GM11168 (cell line): ENCODE measurements at regions not wholly inside any gene's neighbourhood (a gene's known extent, or its start where the extent isn't known, plus 50 kb on each side); places are given as distances from the start of the nearest gene placed in this dataset.
"Not testable (repeated sequence)": the region's sequence is repeated elsewhere in the genome, so short reads cannot be mapped to it uniquely, and the experiment has no call there.

Source experiments
- in situ Hi-C: fragments of 300-500 bp; cut with MboI; formaldehyde crosslinking; loops from one replicate; pipeline ENCODE4 v1.12.0; 2022; ENCODE audit warnings: low sequenced_read_pairs; ENCODE audit not compliant: unreplicated experiment

DNA sequence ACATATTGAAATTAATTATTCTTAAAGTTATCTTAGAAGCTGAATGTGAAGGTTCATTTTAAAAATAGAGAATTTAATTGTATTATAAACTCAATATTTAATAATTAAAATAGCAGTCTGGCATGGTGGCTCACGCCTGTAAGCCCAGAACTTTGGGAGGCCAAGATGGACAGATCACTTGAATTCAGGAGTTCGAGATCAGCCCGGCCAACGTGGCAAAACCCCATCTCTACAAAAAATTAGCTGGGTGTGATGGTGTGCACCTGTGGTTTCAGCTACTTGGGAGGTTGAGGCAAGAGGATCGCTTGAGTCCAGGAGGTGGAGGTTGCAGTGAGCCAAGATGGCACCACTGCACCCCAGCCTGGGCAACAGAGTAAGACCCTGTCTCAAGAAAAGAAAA is 659.9 kb upstream of the AGA start:
- in situ Hi-C loops = no loop called here

DNA sequence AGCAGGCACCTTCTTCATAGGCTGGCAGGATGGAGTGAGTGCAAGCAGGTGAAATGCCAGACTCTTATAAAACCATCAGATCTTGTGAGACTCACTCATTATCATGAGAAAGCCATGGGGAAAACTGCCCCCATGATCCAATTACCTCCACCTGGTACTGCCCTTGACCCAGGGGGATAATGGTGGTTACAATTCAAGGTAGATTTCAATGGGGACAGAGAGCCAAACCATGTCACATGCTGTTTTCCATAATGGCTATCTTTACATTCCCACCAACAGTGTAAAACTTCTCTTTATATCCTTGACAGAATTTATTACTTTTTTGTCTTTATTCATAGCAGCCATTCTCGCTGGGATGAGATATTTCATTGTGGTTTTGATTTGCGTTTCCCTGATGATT is 663.0 kb upstream of the AGA start:
- in situ Hi-C loops = no loop called here

DNA sequence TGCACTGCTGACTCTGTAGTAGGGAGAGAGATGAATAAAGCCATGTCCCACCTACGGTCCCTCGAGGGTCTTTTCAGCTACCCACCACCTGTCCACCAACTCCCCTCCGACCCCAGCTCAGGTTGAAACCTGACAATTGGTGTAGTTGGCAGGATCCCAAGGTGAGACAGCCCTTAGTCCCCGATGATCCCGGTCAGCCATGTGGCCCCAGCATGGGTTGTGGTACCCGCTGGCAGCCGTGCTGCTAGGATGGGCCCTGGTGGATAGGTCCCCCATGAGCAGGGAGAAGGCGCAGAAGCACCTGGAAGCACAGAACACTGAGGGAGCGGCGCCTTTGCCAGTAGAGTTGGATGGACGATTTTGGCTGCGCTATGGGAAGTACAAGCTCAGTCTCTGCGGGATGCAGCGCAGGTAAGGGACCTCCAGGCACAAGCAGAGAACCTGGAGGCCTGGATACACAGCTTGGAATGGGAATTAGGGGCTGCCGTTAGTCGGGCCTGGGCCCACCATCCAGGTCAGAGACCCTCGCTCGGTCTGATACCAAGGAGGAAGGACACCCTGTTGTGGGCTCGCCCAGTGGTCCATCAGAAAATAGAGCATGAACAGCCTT is 694.6 kb upstream of the AGA start:
- in situ Hi-C loops = no loop called here

DNA sequence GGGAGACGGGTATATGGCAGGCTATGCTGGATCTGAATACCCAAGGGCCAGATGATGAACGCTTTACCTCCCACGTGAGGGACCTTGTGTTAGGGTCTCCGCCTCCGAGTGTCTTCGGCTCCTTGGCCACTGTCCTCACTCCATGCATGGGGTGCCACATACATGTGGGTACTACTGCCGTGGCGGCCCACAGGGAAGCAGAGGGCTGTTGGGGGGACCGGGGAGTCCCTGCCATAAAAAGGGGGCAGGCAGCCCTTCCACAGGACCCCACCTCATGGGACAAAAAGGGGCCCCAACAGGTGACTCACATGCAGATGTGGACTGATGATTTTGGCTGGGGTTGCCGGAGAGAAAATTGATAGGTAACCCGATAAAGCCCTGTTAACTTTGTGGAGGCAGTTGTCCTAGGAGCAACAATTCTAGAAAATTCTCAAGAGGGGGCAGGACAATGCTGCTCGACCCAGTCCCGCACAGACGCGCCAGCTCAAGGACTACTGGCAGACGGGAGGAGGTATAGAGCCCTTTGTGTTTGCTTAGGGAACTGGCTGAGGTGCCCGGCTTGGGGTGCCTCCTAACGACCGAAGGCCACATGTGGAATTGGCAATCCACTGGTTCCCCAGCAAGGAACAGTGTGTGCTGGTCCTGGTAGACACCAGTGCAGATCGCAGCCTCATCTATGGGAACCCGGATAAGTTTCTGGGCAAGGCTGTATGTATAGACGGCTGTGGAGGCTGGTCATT is 695.7 kb upstream of the AGA start:
- in situ Hi-C loops = no loop called here

DNA sequence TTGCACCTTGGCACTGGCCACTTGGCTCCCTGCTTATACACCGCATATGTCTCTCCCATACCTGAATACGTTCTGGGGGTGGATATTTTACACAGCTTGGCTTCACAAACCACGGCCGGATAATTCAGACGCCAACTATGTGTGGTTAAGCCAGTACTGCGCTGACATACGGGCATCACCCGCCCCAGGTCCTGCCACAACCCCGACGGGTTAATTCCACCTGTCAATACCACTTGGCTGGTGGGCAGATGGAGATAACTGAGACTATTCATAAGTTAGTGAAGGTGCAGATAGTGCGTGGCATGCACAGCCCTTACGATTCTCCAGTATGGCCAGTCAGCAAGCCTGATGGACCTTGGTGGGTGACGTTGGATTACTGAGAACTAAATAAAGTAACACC is 696.3 kb upstream of the AGA start:
- in situ Hi-C loops = no loop called here

DNA sequence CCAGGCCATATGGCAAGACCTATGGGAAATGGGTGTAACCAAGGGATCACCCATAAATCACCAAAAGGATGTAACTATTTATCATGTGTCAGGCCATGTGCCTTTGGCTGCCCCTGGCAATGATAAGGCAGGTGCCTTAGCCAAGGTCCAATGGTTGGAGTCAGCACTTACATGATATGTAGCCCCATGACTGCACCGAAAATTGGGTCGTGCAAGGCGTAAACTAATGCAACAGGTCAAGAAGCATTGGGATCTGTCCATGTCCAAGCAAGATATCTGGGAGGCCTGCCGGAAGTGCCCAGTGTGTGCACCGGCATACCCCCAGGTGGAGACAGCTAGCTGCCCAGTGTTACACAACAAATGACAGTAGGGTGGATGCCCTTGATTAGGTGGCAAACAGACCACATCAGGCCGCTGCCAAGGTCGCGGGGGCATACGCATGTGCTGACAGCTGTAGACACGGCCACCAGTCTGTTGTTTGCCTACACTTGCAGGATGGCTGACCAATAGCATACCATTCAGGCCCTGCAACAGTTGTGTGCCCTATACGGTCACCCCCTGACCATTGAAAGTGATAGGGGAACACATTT is 698.2 kb upstream of the AGA start:
- in situ Hi-C loops = no loop called here

DNA sequence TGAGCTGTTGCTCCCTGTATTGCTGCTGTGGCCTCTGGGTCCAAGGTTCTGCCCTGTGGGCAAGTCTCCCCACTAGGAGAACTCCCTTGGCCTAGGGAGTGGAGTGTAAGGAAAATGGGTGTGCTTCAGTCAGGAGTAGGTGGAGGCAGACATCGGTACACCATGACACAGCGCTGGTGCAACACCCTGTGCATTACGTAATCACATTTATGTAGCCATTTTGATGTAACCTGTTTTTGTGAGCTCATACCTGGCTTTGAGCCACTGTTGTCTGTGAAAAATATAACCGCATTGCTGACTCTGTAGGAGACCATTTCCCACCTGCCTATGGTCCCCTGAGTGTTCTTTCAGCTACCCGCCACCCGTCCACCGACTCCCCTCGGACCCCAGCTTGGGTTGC is 700.5 kb upstream of the AGA start:
- in situ Hi-C loops = no loop called here

DNA sequence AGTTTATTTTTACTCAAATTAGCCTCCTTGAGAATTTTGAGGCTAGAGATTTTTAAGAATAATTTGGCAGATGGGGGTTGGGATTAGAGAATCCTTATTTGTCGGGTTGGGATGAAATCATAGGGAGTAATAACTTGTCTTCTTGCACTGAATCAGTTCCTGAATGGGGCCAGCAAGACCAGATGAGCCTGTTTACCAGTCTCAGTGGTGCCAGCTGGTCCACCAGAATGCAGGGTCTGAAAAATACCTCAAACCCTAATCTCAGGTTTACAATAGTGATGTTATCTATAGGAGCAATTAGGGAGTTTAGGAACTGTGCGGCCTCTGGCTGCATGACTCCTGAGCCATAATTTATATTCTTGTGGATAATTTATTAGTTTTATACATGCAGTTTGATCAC is 705.9 kb upstream of the AGA start:
- in situ Hi-C loops = no loop called here

DNA sequence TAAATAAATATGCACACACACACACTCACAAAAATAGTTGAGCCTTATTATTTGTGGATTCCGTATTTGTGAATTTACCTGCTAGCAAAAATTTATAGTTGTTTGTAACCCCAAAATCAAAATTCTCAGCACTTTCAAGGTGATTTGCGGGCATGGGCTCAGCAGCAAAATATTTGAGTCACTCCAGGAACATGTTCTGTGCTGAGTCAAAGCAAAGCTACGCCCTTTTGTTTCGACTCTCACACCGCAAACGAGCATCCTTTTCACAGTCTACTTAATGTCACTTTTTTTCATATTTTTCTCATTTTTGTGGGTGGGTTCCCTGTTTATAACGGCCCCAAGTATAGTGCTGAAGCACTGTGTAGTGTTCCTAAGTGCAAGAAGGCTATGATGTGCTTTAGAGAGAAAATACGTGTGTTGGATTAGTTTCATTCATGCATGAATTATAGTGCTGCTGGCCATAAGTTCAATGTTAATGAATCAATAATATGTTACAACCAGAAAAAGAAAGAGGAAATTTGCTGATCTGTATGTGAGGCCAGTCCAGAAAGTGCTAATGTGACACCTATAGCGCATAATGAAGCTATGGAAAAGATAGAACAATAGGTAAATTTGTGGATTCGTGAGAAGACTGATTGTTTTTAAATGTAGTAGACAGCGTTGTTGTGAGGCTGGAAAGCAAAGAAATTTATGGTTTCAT is 723.2 kb upstream of the AGA start:
- in situ Hi-C loops = no loop called here

DNA sequence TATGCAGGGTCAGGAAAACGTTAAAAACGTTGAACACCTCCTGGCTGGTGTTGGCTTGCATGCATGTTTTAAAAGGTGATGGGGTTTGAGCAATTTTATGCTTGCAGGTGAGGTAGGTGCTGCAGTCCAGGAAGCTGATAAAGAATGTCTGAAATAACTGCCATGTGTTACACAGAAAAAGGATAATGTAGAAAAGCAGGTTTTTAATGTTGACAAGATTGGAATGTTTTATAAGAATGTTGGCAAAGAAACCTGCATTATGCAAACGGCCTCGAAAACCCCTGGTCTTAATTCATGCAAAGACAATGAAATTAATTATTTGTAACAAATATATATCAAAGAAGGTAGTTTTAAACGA is 723.7 kb upstream of the AGA start:
- in situ Hi-C loops = no loop called here

DNA sequence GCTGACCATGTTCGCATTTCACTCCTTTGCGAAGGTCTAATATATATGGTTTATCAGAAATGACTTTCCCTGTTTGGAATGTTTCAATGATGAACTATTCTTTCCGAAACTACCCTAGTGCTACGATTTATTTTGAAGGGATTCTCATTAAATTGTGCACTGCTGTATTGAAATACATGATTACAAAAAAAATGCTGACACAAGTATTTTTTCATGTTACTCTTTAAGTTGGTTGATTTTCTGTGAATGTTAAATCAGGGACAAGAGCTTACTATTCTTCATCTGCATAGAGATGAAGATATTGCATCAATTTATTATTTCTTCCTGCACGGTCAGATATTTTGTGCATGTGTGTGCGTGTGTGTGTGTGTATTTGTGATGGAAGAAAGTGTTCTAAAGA is 731.5 kb upstream of the AGA start:
- in situ Hi-C loops = no loop called here

DNA sequence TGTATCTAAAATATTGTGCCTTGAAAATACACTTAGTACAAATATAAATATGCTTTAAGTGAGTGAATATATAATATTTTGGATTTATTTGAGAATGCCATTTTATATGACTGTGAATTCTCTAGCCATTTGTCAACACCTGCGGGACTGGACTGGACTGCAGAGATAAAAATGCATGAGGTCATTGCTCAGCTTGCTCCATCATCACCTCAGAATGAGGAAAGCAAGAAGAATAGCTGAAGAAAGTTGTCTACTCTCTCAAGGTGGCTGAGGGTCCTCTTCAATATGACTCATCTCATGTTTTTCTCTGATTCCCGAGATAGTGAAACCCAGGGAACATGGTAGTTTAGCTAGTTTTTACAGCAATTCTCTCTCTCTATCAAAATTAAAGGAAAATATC is 732.5 kb upstream of the AGA start:
- in situ Hi-C loops = no loop called here

DNA sequence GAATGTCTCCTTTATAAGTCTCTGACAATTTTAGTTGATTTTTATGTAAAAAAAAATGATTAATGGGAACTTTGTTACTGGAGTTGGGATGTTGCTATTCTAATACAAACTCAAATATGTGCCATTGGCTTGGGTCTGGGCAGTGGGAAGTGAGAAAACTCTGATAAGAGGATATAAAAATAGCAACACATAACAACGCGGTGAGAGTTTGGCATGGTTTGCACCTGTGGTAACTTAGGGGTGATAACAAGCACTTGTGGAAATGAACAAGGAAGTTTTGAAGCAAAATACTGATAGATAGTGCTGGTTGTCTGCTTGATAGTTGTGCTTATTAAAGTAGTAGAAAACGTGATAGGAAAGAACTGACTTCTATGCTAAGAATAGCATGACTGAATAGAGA is 743.3 kb upstream of the AGA start:
- in situ Hi-C loops = no loop called here

DNA sequence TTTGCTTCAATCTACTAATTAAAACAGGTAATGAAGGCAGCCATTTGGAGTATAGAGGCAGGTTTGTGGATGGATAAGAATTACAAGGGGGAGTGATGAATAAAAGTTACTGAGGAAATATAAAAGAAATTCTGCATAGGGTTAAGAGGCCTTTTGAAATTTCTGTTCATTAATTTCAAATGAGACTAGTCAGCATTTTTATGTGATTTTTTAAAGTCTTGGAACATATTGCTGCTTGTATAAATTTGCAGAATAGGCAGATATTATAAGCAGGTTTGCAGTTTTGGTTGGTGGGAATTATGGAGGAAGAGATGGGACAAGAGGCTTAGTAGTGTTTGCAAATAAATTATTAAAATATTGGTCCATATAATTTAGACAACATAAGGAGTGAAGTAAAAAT is 750.4 kb upstream of the AGA start:
- in situ Hi-C loops = no loop called here

DNA sequence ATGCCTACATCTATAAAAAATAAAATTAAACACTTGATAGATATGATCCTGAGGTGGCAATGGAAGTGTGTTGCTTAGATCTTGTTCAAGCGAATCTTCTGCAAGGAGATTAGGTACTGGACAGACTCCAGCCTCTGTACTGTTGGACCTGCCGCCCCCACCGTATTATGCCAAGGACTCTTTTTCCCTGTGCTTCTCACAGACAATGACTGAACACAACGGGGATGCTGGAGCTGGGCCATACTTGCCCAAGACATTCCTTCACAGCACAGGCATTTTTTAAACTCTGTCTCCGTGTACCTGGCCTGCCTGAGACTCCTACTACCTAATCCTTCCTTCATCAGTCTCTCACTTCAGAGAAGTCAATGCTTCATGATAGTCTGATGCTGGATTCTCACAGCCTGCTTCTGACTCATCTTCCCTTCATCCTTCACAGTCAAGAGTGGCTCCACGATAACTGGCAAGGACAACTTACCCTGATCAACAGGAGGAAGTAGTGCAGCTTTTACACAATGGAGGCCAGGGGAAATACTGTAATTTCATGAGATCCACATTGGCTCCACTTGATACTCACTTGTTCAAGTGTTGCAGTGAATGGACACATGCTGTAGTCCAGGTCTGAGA is 754.6 kb upstream of the AGA start:
- in situ Hi-C loops = no loop called here

DNA sequence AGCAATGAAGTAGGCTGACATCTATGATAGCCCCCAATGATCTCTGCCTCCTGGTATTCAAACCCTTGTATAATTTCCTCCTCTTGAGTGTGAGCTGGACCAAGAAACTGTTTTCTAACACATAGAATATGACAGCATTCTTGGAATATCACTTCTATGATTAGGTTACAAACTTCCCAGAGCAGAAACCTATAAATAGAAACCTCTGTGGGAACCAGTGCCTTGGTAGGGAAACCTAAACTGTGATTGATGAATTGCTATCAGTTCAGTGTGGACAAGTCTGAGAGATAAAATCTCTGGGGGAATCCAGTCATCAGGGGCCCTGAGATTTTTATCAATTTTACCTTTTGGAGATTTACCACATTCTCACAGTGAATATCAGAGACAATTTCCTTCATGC is 756.5 kb upstream of the AGA start:
- in situ Hi-C loops = no loop called here

DNA sequence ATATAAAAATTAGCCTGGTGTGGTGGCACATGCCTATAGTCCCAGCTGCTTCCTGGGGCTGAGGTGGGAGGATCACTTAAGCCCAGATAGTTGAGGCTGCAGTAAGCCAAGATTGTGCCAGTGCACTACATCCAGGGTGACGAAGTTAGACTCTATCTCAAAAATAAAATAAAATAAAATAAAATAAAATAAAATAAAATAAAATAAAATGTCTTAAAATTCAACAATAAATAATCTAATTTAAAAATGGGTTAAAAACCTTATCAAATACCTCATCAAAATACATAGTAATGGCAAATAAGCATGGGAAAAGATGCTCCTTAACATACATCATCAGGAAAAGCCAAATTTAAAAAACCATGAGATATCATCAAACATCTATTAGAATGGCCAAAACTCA is 760.2 kb upstream of the AGA start:
- in situ Hi-C loops = no loop called here

DNA sequence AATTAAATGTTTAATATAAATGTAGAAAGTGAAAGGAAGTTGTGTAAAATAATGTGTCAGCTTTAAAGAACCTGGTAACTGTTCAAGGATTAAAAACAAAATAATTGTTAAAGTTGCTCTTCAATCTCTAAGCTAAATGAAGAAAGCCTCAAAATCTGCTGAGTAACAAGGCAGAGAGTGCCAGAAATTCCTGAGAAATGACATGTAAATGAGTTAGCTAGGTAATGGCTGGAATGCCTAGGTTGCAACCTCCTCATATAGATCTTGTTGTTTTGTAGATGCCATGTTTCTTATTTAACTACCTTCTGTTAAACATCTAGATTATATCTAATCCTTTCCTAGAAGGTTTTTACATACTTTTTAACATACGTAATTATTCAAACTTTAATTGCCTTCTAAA is 763.6 kb upstream of the AGA start:
- in situ Hi-C loops = no loop called here

DNA sequence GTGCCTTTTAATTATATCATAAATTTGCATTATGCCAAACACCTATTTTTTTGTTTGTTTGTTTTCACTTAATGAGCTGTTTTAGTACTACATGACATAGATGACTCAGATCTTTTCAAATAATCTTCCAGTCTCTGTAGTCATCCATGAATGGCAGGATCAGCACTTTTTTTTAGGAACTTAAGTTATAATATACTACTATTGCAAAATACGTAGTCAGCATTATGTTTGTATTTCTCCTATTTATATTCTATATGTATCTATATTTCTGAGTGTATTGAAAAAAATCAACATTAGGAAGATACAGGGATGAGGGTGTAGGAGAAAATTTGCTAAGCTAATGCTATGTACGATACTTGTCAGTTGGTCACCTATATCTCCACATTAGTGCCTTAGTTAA is 773.1 kb upstream of the AGA start:
- in situ Hi-C loops = no loop called here

DNA sequence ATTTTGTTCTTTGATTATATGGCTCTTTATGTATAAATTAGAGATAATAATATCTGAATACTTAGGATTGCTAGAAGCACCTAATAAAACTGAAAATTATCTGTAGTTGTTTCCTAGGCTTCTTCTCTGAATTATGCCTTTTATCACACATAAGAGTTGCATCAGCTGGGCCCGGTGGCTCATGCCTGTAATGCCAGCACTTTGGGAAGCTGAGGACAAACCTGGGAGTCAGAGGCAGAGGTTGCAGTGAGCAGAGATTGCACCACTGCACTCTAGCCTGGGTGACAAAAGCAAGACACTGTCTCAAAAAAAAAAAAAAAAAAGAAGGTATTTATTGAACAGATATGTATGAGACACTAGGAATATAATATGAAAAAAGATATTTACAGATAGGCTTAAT is 773.5 kb upstream of the AGA start:
- in situ Hi-C loops = no loop called here

DNA sequence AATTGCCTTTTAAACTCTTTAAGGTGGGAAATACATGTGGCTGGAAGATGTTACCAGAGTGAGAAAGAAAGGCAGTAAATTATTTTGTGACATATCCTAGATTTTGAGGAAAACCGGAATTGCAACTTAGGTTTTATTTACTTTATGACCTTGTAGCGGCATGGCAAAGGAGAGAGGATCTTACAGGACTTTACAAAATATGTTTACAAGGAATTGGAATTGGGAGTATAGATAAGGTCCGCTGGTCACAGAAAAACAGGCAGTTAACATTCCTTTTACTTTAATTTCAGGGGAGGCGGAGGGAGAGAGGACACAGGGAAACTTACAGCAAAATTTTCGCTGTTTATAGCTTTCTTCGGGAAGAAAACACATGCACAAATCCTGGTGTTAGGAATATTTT is 784.2 kb upstream of the AGA start:
- in situ Hi-C loops = not testable (repeated sequence)
